ENCODE measurements at regions not wholly inside any gene's neighbourhood (a gene's known extent, or its start where the extent isn't known, plus 50 kb on each side); places are given as distances from the start of the nearest gene placed in this dataset.
A peak's percentile ranks its signal among the peaks of the same experiment; 100 is the strongest.

GRCh38 chr6:82484737-82485626 lies 121.4 kb downstream of the TPBG start:
- H3K4me1 ChIP-seq (ENCODE audit: control insufficient read depth, insufficient read depth, low read length), result no peaks in the 10 kb centered on the region
- ChIA-PET CTCF (no interaction called here), POLR2A (no interaction called here)
- H3K4me3 ChIP-seq (ENCODE audit: low read depth, low read length), result no peak overlapping the region
- no peaks in the 10 kb centered on the region for H3K36me3 ChIP-seq (ENCODE audit: control insufficient read depth in 2 of 2, insufficient read depth in 1 of 2, low read length in 2 of 2)
- no peak overlapping the region for H3K27ac ChIP-seq (ENCODE audit: extremely low read depth, low read depth, low read length)
- H3K9me3 ChIP-seq (ENCODE audit: control insufficient read depth, insufficient read depth, low read depth, low read length), result no peaks in the 10 kb centered on the region
- TF ChIP-seq WT1 (tag by site-specific recombination; IDR thresholded peaks at IDR 0.05), result no peak
- no peak for TF ChIP-seq ZNF354C (tag by site-specific recombination; IDR thresholded peaks at IDR 0.05; ENCODE audit: borderline replicate concordance, low read depth)
- no peak for TF ChIP-seq ZSCAN5A (tag by site-specific recombination; IDR thresholded peaks at IDR 0.05)
- TF ChIP-seq ZNF114 (tag by site-specific recombination; IDR thresholded peaks at IDR 0.05), result no peak
- TF ChIP-seq ZNF211 (tag by site-specific recombination; IDR thresholded peaks at IDR 0.05; ENCODE audit: low read depth), result no peak
- no peak for TF ChIP-seq KLF16 (tag by site-specific recombination; IDR thresholded peaks at IDR 0.05)
- no peak for TF ChIP-seq ZNF112 (tag by site-specific recombination; IDR thresholded peaks at IDR 0.05)
- no peak for TF ChIP-seq ZNF555 (tag by site-specific recombination; conservative IDR thresholded peaks at IDR 0.05)

- TF ChIP-seq, protein P1, sequence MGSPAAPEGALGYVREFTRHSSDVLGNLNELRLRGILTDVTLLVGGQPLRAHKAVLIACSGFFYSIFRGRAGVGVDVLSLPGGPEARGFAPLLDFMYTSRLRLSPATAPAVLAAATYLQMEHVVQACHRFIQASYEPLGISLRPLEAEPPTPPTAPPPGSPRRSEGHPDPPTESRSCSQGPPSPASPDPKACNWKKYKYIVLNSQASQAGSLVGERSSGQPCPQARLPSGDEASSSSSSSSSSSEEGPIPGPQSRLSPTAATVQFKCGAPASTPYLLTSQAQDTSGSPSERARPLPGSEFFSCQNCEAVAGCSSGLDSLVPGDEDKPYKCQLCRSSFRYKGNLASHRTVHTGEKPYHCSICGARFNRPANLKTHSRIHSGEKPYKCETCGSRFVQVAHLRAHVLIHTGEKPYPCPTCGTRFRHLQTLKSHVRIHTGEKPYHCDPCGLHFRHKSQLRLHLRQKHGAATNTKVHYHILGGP (tag by site-specific recombination; IDR thresholded peaks at IDR 0.05), result no peak
- 0 out of 2 replicates have a peak, but pooled peaks have one; percentile 52 for TF ChIP-seq ZNF280D (tag by site-specific recombination; IDR thresholded peaks at IDR 0.05)
- 0 out of 2 replicates have a peak, but pooled peaks have one; percentile 2 for TF ChIP-seq TRIM28 (IDR thresholded peaks at IDR 0.05; ENCODE audit: borderline replicate concordance, low read length)
- peak; percentile 95 for TF ChIP-seq SETDB1 (IDR thresholded peaks at IDR 0.05; ENCODE audit: insufficient read length, low read length)
- no peak for TF ChIP-seq ZNF184 (tag by site-specific recombination; IDR thresholded peaks at IDR 0.05)
- Histone ChIP-seq H3K36me3 (ENCODE audit: control insufficient read depth in 2 of 2, insufficient read depth in 1 of 2, low read length in 2 of 2) (no peaks in the 10 kb centered on the region), H3K4me1 (ENCODE audit: control insufficient read depth, insufficient read depth, low read length) (no peaks in the 10 kb centered on the region), H3K4me3 (ENCODE audit: low read depth, low read length) (no peak overlapping the region), H3K9me3 (ENCODE audit: control insufficient read depth, insufficient read depth, low read depth, low read length) (no peaks in the 10 kb centered on the region), H3K27ac (ENCODE audit: extremely low read depth, low read depth, low read length) (no peak overlapping the region)
- ChIA-PET POLR2A (no interaction called here), CTCF (interaction anchor here (0.6 kb wide), 1 partner anchor 488 kb away, joined by 3 read pairs; no protein-coding TSS in a partner anchor)
Measured at GRCh38 chr6:82487895-82488294, 124.3 kb downstream of the TPBG start.

DNA sequence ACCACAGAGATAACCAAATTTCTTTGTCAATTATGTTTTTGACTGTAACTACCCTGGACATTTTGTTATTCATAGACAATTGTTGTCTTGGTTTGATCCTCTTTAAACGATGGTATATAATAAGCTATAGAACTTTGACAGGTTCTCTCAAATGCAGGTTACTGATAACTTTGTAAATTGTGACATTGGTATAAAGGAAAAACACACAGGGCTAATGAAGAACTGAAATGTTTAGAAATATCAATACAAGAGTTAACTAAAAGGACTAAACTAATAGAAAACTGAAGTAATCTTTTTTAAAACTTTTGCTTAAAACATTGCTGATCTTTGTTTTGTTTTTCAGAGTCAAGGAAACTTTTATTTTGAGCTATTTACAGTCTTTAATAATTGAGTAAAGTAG lies 124.8 kb downstream of the TPBG start:
- no peaks in the 10 kb centered on the region for H3K36me3 ChIP-seq (ENCODE audit: control insufficient read depth in 2 of 2, insufficient read depth in 1 of 2, low read length in 2 of 2)
- no peaks in the 10 kb centered on the region for H3K9me3 ChIP-seq (ENCODE audit: control insufficient read depth, insufficient read depth, low read depth, low read length)
- no peaks in the 10 kb centered on the region for H3K4me1 ChIP-seq (ENCODE audit: control insufficient read depth, insufficient read depth, low read length)
- POLR2A ChIA-PET, result no interaction called here
- CTCF ChIA-PET, result interaction anchor here (0.6 kb wide), 1 partner anchor 489 kb away, joined by 3 read pairs; no protein-coding TSS in a partner anchor
- no peak overlapping the region for H3K27ac ChIP-seq (ENCODE audit: extremely low read depth, low read depth, low read length)
- H3K4me3 ChIP-seq (ENCODE audit: low read depth, low read length), result no peak overlapping the region
- TF ChIP-seq ZNF350 (tag by site-specific recombination; IDR thresholded peaks at IDR 0.05), result no peak
- TF ChIP-seq SP2 (tag by site-specific recombination; IDR thresholded peaks at IDR 0.05), result no peak
- TF ChIP-seq TRIM28 (IDR thresholded peaks at IDR 0.05; ENCODE audit: borderline replicate concordance, low read length), result peak; percentile 16; the same call in 1 of the 2 replicates
- TF ChIP-seq ZNF701 (tag by site-specific recombination; IDR thresholded peaks at IDR 0.05), result no peak
- no peak for TF ChIP-seq ZNF549 (tag by site-specific recombination; IDR thresholded peaks at IDR 0.05)
- TF ChIP-seq ZNF140 (tag by site-specific recombination; IDR thresholded peaks at IDR 0.05), result no peak
- no peak for TF ChIP-seq ZNF658 (tag by site-specific recombination; IDR thresholded peaks at IDR 0.05)
- peak; percentile 93 for TF ChIP-seq SETDB1 (IDR thresholded peaks at IDR 0.05; ENCODE audit: insufficient read length, low read length)

All from HEK293 (cell line).